ENCODE measurements at regions not wholly inside any gene's neighbourhood (a gene's known extent, or its start where the extent isn't known, plus 50 kb on each side); places are given as distances from the start of the nearest gene placed in this dataset.
"Not testable (repeated sequence)": the region's sequence is repeated elsewhere in the genome, so short reads cannot be mapped to it uniquely, and the experiment has no call there.

DNA sequence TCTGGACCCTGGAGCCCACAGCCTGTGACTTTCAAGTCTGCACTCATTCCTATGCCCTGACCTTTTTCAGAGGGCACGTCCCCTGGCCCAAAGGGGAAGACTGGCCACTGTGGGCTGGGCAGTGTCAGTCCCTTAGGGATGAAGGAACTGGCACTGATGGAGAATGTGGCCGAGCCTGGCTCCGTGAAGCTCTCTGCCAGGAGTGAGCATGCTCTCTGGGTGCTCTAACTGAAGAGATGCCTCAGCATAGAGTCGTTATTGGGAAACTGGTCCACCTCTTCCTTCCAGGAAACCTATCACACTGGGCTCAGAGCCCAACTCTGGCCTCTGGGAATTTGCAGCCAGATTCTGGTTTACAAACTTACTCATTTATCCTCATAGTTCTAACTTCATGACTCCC lies 87.3 kb upstream of the OSBPL11 start:
- not testable (repeated sequence) for H3K4me3 ChIP-seq (ENCODE audit: low read depth, low read length); H3K4me1 ChIP-seq (ENCODE audit: insufficient read depth); H3K36me3 ChIP-seq (ENCODE audit: insufficient read depth); H3K27ac ChIP-seq (ENCODE audit: low read depth); DNase-seq (ENCODE audit: extremely low spot score)
- 46% methylated on average over 4 of the region's 4 CpGs for WGBS

DNA sequence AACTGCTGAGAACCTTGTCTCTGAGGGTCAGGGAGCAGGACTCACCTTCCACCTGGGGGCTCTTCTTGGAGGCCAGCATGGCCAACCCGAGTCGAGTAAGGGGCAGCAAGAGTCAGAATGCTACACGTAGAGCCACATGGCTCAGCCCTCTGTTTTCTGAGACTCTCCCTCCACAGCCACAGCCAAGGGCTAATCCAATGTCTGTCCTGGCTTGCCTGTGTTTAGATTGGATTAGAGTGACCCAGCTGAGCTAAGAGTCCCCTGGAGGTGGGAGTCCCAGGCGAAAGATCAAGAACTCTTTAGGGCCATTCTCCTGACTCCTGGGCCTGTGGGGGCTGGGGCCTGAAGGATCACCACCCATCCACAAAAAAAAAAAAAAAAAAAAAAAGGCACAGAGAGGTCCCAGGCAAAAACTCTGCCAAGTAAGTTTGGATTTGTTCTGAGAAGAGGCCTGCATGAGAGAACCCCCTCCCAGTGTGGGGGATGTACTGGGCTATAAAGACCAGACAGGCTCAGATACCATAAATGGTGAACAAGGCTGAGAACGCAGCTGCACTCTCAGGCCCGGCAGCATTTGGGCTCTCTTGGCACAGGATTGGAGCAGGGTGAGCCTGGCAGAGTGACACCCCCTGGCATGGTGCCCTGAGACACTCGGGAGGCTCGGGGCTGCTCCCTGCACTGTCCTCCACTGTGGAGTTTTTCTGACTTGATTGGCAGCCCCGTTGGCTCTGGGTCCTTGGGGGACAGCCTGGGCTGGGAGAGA lies 88.0 kb upstream of the OSBPL11 start:
- Histone ChIP-seq H3K27ac (ENCODE audit: low read depth) (no peak overlapping the region), H3K4me1 (ENCODE audit: insufficient read depth) (no peaks in the 10 kb centered on the region), H3K36me3 (ENCODE audit: insufficient read depth) (no peaks in the 10 kb centered on the region), H3K4me3 (ENCODE audit: low read depth, low read length) (no peak overlapping the region)
- WGBS = 25% methylated on average over 9 of the region's 9 CpGs
- no peak for DNase-seq (ENCODE audit: extremely low spot score)

DNA sequence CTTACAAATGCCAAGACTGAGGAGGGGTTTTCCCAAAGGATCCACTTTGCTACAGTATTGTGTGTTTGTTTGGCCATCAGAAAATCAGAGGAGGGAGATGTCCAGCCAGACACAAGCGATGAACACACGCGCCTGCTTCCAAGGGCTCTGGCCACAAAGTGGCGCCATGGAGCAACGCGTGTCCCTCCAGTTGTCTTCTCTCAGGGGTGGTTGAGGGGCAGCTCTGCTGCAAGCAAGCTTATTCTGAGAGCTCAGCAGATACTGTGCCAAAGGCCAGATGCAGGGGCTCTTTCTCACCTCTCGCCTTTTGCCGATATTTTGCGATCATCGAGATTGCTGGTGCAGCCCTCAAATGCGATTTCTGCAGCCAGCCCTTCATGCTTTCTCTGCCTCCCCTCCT lies 88.9 kb upstream of the OSBPL11 start:
- Histone ChIP-seq H3K27ac (ENCODE audit: low read depth) (no peak overlapping the region), H3K36me3 (ENCODE audit: insufficient read depth) (no peaks in the 10 kb centered on the region), H3K4me1 (ENCODE audit: insufficient read depth) (no peaks in the 10 kb centered on the region), H3K4me3 (ENCODE audit: low read depth, low read length) (no peak overlapping the region)
- 42% methylated on average over 11 of the region's 11 CpGs for WGBS
- no peak for DNase-seq (ENCODE audit: extremely low spot score)

DNA sequence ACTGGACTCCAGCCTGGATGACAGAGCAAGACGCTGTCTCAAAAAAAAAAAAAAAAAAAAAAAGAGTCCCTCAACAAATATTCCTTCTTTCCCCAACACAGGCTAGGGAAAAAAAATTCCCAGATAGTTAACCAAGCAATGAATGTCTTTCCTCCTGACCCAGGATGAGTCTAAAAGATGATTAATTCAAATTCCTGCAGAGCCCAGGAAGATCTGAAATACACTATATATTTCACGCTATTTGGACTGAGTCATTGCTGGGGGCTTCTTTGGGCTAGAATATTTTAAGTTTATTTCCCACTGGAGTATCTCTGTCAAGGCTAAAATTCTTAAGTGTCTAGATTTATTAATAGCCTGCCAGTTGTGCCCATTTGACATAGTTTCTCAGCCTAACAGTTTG lies 90.4 kb upstream of the OSBPL11 start:
- H3K4me3 ChIP-seq (ENCODE audit: low read depth, low read length); DNase-seq (ENCODE audit: extremely low spot score); H3K27ac ChIP-seq (ENCODE audit: low read depth); H3K36me3 ChIP-seq (ENCODE audit: insufficient read depth); H3K4me1 ChIP-seq (ENCODE audit: insufficient read depth): not testable (repeated sequence)
- WGBS = 74% methylated on average over 2 of the region's 2 CpGs

DNA sequence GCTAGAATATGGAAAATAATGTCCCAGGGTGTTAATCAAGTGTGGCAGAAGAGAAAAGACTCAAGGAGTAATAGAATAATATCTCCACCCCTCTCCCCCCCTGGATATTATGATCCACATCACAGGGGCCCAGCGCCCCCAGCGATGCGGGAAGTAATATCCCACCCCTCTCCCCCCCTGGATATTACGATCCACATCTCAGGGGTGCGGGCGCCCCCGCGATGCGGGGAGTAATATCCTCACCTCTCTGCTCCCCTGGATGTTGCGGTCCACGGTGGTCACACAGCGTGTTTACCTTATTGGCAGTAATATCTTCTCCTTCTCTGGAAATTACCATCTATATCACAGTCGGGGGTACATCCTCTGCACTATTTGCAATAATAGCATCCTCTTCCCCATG lies 97.1 kb upstream of the OSBPL11 start:
- Histone ChIP-seq H3K27ac (ENCODE audit: low read depth) (no peak overlapping the region), H3K4me3 (ENCODE audit: low read depth, low read length) (no peak overlapping the region), H3K36me3 (ENCODE audit: insufficient read depth) (no peaks in the 10 kb centered on the region), H3K4me1 (ENCODE audit: insufficient read depth) (no peaks in the 10 kb centered on the region)
- WGBS = 91% methylated on average over 13 of the region's 13 CpGs
- no peak for DNase-seq (ENCODE audit: extremely low spot score)

DNA sequence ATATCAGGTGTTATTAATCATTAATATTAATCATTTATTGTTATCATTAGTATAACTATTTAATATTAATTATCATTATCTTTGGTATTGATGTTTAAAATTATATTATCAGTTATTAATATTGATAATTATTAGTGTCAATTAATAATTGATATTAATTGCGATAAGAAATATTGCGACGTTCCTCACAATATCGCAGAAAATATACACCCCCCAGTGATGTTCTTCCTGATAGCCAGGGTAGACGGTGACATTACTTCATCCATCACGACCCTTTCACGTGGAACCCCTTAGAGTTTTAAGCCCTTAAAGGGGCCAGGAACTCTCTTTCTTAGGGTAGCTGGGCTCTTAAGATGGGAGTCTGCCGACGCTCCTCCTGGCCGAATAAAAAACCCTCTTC lies 98.6 kb upstream of the OSBPL11 start:
- no peak for DNase-seq (ENCODE audit: extremely low spot score)
- Histone ChIP-seq H3K27ac (ENCODE audit: low read depth) (no peak overlapping the region), H3K36me3 (ENCODE audit: insufficient read depth) (no peaks in the 10 kb centered on the region), H3K4me1 (ENCODE audit: insufficient read depth) (no peaks in the 10 kb centered on the region), H3K4me3 (ENCODE audit: low read depth, low read length) (no peak overlapping the region)
- 94% methylated on average over 10 of the region's 10 CpGs for WGBS

DNA sequence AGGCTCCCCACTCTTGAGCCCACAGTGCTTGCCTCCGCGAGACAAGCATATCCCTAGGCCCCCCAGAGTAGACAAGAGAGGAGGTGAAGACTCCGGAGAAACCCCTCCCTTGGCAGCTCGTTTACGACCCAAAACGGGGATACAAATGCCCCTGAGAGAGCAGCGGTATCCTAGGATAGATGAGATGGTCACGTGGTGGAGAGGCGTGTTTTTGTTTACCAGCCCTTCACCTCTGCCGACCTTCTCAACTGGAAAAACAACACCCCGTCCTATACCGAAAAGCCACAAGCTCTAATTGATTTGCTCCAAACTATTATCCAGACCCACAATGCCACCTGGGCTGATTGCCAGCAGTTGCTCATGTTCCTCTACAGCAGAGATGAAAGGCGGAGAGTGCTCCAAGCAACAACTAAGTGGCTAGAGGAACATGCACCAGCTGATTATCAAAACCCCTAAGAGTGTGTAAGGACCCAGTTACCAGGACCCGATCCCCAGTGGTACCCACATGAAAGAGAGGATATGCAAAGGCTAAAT lies 99.5 kb upstream of the OSBPL11 start:
- no peak for DNase-seq (ENCODE audit: extremely low spot score)
- Histone ChIP-seq H3K4me1 (ENCODE audit: insufficient read depth) (no peaks in the 10 kb centered on the region), H3K36me3 (ENCODE audit: insufficient read depth) (no peaks in the 10 kb centered on the region), H3K27ac (ENCODE audit: low read depth) (no peak overlapping the region), H3K4me3 (ENCODE audit: low read depth, low read length) (no peak overlapping the region)
- 82% methylated on average over 14 of the region's 14 CpGs for WGBS

DNA sequence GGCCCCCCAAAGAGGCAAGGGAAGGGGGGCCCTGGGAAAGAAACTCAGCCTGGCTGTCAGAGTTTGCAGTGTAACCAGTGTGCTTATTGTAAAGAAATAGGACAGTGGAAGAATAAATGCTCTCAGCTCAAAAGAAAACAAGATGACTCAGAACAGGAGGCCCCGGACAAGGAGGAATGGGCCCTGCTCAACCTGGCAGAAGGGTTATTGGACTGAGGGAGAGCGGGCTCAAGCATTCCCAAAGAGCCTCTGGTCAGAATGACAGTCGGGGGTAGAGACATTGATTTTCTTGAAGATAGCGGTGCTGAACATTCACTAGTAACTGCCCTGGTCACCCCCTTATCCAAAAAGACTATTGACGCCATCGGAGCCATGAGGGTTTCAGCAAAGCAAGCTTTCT lies 100.4 kb upstream of the OSBPL11 start:
- no peak overlapping the region for H3K4me3 ChIP-seq (ENCODE audit: low read depth, low read length)
- H3K36me3 ChIP-seq (ENCODE audit: insufficient read depth) = no peaks in the 10 kb centered on the region
- no peak overlapping the region for H3K27ac ChIP-seq (ENCODE audit: low read depth)
- no peaks in the 10 kb centered on the region for H3K4me1 ChIP-seq (ENCODE audit: insufficient read depth)
- WGBS = 89% methylated on average over 6 of the region's 6 CpGs
- no peak for DNase-seq (ENCODE audit: extremely low spot score)

DNA sequence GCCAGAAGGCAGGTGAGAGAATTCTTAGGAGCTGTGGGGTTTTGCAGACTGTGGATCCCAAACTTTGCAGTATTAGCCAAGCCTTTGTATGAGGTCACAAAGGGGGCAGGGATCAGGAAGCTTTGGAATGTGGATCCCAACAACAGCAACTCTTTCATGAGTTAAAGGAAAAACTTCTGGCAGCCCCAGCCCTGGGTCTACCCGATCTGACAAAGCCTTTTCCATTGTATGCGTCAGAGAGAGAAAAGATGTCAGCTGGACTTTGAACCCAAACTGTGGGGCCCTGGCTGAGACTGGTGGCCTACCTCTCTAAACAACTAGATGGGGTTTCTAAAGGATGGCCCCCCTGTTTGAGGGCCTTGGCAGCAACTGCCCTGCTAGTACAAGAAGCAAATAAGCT lies 101.8 kb upstream of the OSBPL11 start:
- H3K36me3 ChIP-seq (ENCODE audit: insufficient read depth); H3K27ac ChIP-seq (ENCODE audit: low read depth); H3K4me3 ChIP-seq (ENCODE audit: low read depth, low read length); H3K4me1 ChIP-seq (ENCODE audit: insufficient read depth); DNase-seq (ENCODE audit: extremely low spot score): not testable (repeated sequence)
- 58% methylated on average over 2 of the region's 2 CpGs for WGBS

DNA sequence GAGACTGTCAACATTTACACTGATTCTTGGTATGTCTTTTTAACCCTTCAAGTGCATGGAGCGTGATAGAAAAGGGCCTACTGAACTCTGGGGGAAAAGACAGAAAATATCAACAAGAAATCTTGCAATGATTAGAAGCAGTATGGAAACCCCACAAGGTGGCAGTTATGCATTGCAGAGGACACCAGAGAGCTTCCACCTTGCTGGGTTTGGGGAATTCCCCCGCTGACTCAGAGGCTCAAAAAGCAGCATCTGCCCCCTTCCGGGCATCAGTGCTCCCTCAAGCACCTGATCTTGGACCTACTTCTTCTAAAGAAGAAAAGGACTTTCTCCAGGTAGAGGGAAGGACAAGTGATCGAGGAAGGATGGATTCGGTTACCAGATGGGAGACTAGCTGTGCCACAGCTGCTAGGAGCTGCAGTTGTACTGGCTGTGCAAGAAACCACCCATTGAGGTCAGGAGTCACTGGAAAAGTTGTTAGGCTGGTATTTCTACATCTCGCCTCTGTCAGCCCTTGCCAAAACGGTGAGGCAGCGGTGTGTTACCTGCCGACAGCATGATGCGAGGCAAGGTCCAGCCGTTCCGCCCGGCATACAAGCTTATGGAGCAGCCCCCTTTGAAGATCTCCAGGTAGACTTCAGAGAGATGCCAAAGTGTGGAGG lies 102.8 kb upstream of the OSBPL11 start:
- H3K4me3 ChIP-seq (ENCODE audit: low read depth, low read length); DNase-seq (ENCODE audit: extremely low spot score); H3K36me3 ChIP-seq (ENCODE audit: insufficient read depth); H3K4me1 ChIP-seq (ENCODE audit: insufficient read depth); H3K27ac ChIP-seq (ENCODE audit: low read depth): not testable (repeated sequence)
- 89% methylated on average over 13 of the region's 13 CpGs for WGBS

DNA sequence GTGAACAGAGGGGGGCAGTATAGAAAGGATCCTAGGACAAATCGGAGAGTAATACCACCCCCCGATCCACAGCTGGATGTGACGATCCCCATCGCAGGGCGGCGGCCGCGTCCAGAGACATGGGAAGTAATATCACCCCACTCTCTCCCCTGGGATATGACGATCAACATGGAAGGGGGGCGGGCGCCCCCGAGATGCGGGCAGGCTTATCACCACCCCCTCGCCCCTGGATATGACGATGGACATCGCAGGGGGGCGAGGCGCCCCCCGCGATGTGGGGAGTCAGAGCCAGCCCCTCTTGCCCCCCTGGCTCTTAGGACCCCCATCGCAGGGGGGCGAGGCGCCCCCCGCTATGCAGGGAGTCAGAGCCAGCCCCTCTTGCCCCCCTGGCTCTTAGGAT lies 120.4 kb upstream of the OSBPL11 start:
- no peaks in the 10 kb centered on the region for H3K36me3 ChIP-seq (ENCODE audit: insufficient read depth)
- no peak overlapping the region for H3K4me3 ChIP-seq (ENCODE audit: low read depth, low read length)
- no peak overlapping the region for H3K27ac ChIP-seq (ENCODE audit: low read depth)
- no peaks in the 10 kb centered on the region for H3K4me1 ChIP-seq (ENCODE audit: insufficient read depth)
- 96% methylated on average over 24 of the region's 24 CpGs for WGBS
- DNase-seq (ENCODE audit: extremely low spot score) = no peak

DNA sequence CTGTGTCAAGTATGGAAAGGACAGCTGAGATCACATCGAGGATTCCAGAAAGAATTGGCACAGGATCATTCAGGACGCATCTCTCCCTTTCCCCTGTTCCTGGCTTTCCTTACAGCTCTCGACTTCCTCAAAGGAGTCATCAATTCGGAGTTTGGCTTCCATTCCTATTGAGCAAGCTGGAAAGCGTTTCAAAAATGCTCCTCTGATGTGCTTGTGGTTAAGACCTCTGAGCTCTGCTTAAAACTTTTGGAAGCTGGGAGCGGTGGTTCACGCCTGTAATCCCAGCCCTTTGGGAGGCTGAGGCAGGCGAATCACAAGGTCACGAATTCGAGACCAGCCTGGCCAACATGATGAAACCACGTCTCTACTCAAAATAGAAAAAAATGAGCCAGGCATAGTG lies 136.9 kb upstream of the OSBPL11 start:
- not testable (repeated sequence) for H3K27ac ChIP-seq (ENCODE audit: low read depth); H3K4me3 ChIP-seq (ENCODE audit: low read depth, low read length); H3K36me3 ChIP-seq (ENCODE audit: insufficient read depth); H3K4me1 ChIP-seq (ENCODE audit: insufficient read depth); DNase-seq (ENCODE audit: extremely low spot score)
- 65% methylated on average over 11 of the region's 11 CpGs for WGBS

DNA sequence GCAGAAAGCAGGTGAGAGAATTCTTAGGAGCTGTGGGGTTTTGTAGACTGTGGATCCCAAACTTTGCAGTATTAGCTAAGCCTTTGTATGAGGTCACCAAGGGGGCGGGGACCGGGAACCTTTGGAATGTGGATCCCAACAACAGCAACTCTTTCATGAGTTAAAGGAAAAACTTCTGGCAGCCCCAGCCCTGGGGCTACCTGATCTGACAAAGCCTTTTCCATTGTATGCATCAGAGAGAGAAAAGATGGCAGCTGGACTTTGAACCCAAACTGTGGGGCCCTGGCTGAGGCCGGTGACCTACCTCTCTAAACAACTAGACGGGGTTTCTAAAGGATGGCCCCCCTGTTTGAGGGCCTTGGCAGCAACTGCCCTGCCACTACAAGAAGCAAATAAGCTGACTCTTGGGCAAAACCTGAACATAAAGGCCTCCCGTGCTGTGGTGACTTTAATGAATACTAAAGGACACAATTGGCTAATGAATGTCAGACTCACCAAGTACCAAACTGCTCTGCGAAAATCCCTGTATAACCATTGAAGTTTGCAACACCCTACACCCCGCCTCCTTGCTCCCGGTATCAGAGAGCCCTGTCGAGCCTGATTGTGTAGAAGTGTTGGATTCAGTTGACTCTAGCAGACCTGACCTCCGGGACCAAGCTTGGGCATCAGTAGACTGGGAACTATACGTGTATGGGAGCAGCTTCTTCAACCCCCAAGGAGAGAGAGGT lies 146.9 kb upstream of the OSBPL11 start:
- not testable (repeated sequence) for H3K4me3 ChIP-seq (ENCODE audit: low read depth, low read length); H3K36me3 ChIP-seq (ENCODE audit: insufficient read depth); DNase-seq (ENCODE audit: extremely low spot score); H3K27ac ChIP-seq (ENCODE audit: low read depth); H3K4me1 ChIP-seq (ENCODE audit: insufficient read depth)
- 82% methylated on average over 11 of the region's 11 CpGs for WGBS

DNA sequence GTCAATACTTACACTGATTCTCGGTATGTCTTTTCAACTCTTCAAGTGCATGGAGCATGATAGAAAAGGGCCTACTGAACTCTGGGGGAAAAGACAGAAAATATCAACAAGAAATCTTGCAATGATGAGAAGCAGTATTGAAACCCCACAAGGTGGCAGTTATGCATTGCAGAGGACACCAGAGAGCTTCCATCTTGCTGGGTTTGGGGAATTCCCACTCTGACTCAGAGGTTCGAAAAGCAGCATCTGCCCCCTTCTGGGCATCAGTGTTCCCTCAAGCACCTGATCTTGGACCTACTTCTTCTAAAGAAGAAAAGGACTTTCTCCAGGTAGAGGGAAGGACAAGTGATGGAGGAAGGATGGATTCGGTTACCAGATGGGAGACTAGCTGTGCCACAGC lies 147.5 kb upstream of the OSBPL11 start:
- 73% methylated on average over 2 of the region's 3 CpGs for WGBS
- H3K4me3 ChIP-seq (ENCODE audit: low read depth, low read length); H3K36me3 ChIP-seq (ENCODE audit: insufficient read depth); DNase-seq (ENCODE audit: extremely low spot score); H3K4me1 ChIP-seq (ENCODE audit: insufficient read depth); H3K27ac ChIP-seq (ENCODE audit: low read depth): not testable (repeated sequence)
